Neural progenitor cell (in vitro differentiated cells): ENCODE measurements at regions not wholly inside any gene's neighbourhood (a gene's known extent, or its start where the extent isn't known, plus 50 kb on each side); places are given as distances from the start of the nearest gene placed in this dataset.

ENCODE experiments used
- DNase-seq: peaks from one replicate; pipeline ENCODE4 v3.0.0-alpha.2; 2016; ENCODE audit warnings: low spot score
- H2AFZ ChIP-seq: fragments of 200-600 bp; sonication (generic); replicated peaks from 2 replicates; pipeline ENCODE4 v1.6.1; 2016; ENCODE audit warnings: antibody characterized with exemption
- H3F3A ChIP-seq: fragments of 200-600 bp; sonication (generic); 2 replicates; pipeline ENCODE4 v1.6.1; 2016; ENCODE audit warnings: antibody characterized with exemption, low read depth
- H3K27ac ChIP-seq: fragments of 200-600 bp; sonication (generic); 2 replicates; pipeline ENCODE4 v1.5.1; 2016; ENCODE audit warnings: mild to moderate bottlenecking
- H3K27me3 ChIP-seq: fragments of 200-600 bp; sonication (generic); 2 replicates; pipeline ENCODE4 v1.6.1; 2016; ENCODE audit warnings: mild to moderate bottlenecking, moderate library complexity
- H3K36me3 ChIP-seq: fragments of 200-600 bp; sonication (generic); 2 replicates; pipeline ENCODE4 v1.5.1; 2016
- H3K4me1 ChIP-seq: fragments of 200-600 bp; sonication (generic); 2 replicates; pipeline ENCODE4 v1.6.1; 2016; ENCODE audit warnings: mixed run types
- H3K4me2 ChIP-seq: fragments of 200-600 bp; sonication (generic); 2 replicates; pipeline ENCODE4 v1.6.1; 2016
- H3K4me3 ChIP-seq: fragments of 200-600 bp; sonication (generic); 2 replicates; pipeline ENCODE4 v1.5.1; 2016
- H3K79me2 ChIP-seq: fragments of 200-600 bp; sonication (generic); 2 replicates; pipeline ENCODE4 v1.6.1; 2016; ENCODE audit warnings: low read depth
- H3K9ac ChIP-seq: fragments of 200-600 bp; sonication (generic); 2 replicates; pipeline ENCODE4 v1.6.1; 2016
- H3K9me3 ChIP-seq: fragments of 200-600 bp; sonication (generic); 2 replicates; pipeline ENCODE4 v1.5.1; 2016; ENCODE audit warnings: low read depth
- H4K20me1 ChIP-seq: fragments of 200-600 bp; sonication (generic); 2 replicates; pipeline ENCODE4 v1.6.1; 2016; ENCODE audit warnings: low read depth
- H3K27ac Mint-ChIP-seq: 3 replicates; pipeline ENCODE4 v1.8.0; 2021; ENCODE audit warnings: mixed read lengths
- H3K27me3 Mint-ChIP-seq: 2 replicates; pipeline ENCODE4 v1.8.0; 2022; ENCODE audit warnings: low read depth, mild to moderate bottlenecking, inconsistent platforms, moderate library complexity, mixed read lengths; ENCODE audit not compliant: insufficient read depth
- H3K36me3 Mint-ChIP-seq: 3 replicates; pipeline ENCODE4 v1.8.0; 2021; ENCODE audit warnings: mixed read lengths
- H3K4me1 Mint-ChIP-seq: 3 replicates; pipeline ENCODE4 v1.8.0; 2021; ENCODE audit warnings: mixed read lengths
- H3K4me3 Mint-ChIP-seq: 3 replicates; pipeline ENCODE4 v1.8.0; 2021; ENCODE audit warnings: mild to moderate bottlenecking, moderate library complexity, mixed read lengths
- H3K9me3 Mint-ChIP-seq: 3 replicates; pipeline ENCODE4 v1.8.0; 2020; ENCODE audit warnings: mixed read lengths
- EZH2 ChIP-seq: fragments of 200-600 bp; sonication (generic); IDR thresholded peaks from 2 replicates; pipeline ENCODE4 v1.6.1; 2017; ENCODE audit warnings: antibody characterized with exemption, mild to moderate bottlenecking, moderate library complexity
- EZH2phosphoT487 ChIP-seq: fragments of 200-600 bp; sonication (generic); IDR thresholded peaks from 2 replicates; pipeline ENCODE4 v1.6.1; 2017; ENCODE audit warnings: antibody characterized with exemption
- TF ChIP-seq, protein P1 (sequence below): fragments of 200-600 bp; sonication (generic); IDR thresholded peaks from 2 replicates; pipeline ENCODE4 v1.5.1; 2017; ENCODE audit warnings: antibody characterized with exemption, mild to moderate bottlenecking

DNA sequence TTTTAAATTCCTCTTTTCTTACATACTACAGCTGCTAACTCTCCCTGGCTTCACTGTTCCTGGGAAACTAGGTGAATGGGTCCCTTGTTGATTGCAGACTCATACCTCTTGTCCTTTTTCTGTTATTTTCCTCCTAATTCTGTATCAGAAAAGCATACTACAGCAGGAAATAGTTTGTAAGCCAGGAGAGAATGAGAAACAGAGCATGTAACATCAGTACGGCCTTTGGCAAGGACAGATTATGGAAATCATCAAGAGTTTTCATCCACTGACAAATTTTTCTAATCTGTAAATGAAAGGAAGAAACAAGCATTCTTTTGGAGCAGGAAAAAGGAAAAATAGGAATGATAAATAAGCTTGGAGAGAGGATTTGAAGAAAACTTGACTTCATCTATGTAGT lies 239.2 kb downstream of the ANTXR2 start:
- H3K9me3 ChIP-seq, result no peaks in the 10 kb centered on the region
- Mint-ChIP-seq H3K9me3 (no peaks in the 10 kb centered on the region), H3K27me3 (no peaks in the 10 kb centered on the region), H3K36me3 (no peaks in the 10 kb centered on the region), H3K4me1 (no peaks in the 10 kb centered on the region), H3K4me3 (no peak overlapping the region), H3K27ac (no peak overlapping the region)
- no peaks in the 10 kb centered on the region for H3K27me3 ChIP-seq
- no peak overlapping the region for H3K4me2 ChIP-seq
- H3K4me1 ChIP-seq, result no peaks in the 10 kb centered on the region
- no peak overlapping the region for H2AFZ ChIP-seq
- H4K20me1 ChIP-seq, result no peaks in the 10 kb centered on the region
- no peaks in the 10 kb centered on the region for H3K79me2 ChIP-seq
- H3K9ac ChIP-seq, result no peak overlapping the region
- no peaks in the 10 kb centered on the region for H3F3A ChIP-seq
- DNase-seq, result no peak
- no peak for TF ChIP-seq EZH2phosphoT487
- no peak overlapping the region for H3K4me3 ChIP-seq
- no peak overlapping the region for H3K27ac ChIP-seq
- H3K36me3 ChIP-seq, result no peaks in the 10 kb centered on the region

- DNase-seq, result no peak
- TF ChIP-seq, protein P1, sequence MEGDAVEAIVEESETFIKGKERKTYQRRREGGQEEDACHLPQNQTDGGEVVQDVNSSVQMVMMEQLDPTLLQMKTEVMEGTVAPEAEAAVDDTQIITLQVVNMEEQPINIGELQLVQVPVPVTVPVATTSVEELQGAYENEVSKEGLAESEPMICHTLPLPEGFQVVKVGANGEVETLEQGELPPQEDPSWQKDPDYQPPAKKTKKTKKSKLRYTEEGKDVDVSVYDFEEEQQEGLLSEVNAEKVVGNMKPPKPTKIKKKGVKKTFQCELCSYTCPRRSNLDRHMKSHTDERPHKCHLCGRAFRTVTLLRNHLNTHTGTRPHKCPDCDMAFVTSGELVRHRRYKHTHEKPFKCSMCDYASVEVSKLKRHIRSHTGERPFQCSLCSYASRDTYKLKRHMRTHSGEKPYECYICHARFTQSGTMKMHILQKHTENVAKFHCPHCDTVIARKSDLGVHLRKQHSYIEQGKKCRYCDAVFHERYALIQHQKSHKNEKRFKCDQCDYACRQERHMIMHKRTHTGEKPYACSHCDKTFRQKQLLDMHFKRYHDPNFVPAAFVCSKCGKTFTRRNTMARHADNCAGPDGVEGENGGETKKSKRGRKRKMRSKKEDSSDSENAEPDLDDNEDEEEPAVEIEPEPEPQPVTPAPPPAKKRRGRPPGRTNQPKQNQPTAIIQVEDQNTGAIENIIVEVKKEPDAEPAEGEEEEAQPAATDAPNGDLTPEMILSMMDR, result no peak
- TF ChIP-seq EZH2 (no peak), EZH2phosphoT487 (no peak)
- Mint-ChIP-seq H3K9me3 (no peaks in the 10 kb centered on the region), H3K27ac (no peak overlapping the region), H3K4me1 (no peaks in the 10 kb centered on the region), H3K27me3 (no peaks in the 10 kb centered on the region), H3K36me3 (no peaks in the 10 kb centered on the region), H3K4me3 (no peak overlapping the region)
- H3K9ac ChIP-seq, result no peak overlapping the region
- no peaks in the 10 kb centered on the region for H3K79me2 ChIP-seq
- no peaks in the 10 kb centered on the region for H3F3A ChIP-seq
- H3K4me1 ChIP-seq, result no peaks in the 10 kb centered on the region
- no peaks in the 10 kb centered on the region for H3K36me3 ChIP-seq
- H4K20me1 ChIP-seq, result no peaks in the 10 kb centered on the region
- no peak overlapping the region for H3K4me3 ChIP-seq
- H2AFZ ChIP-seq, result no peak overlapping the region
- H3K9me3 ChIP-seq, result no peaks in the 10 kb centered on the region
- H3K4me2 ChIP-seq, result no peak overlapping the region
- H3K27me3 ChIP-seq, result no peaks in the 10 kb centered on the region
- no peak overlapping the region for H3K27ac ChIP-seq
Observed at GRCh38 chr4:79831701-79832514, 241.1 kb downstream of the ANTXR2 start.

DNA sequence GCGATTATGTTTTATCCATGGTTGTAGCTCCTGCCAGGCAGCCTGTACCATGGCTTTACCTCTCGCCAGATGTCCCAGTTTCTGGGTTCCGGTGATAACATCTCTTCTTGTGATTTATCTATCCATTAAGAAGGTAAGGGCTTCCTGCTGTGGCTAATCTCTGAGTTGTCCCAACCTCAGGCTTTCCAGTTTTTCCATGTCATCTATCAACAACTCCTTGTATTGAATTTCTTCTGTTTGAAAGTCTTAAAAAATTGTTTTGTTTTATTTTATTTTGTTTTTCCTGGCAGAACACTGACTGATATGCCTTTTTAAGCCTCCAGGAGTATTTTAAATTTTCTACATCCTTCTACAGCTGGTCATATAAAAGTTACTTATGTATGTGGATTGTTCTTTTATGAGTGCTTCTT lies 241.9 kb downstream of the ANTXR2 start:
- TF ChIP-seq EZH2phosphoT487, result no peak
- TF ChIP-seq, protein P1, result no peak
- DNase-seq, result no peak
- H3K79me2 ChIP-seq, result no peaks in the 10 kb centered on the region
- H2AFZ ChIP-seq, result no peak overlapping the region
- Mint-ChIP-seq H3K4me1 (no peaks in the 10 kb centered on the region), H3K9me3 (no peaks in the 10 kb centered on the region), H3K36me3 (no peaks in the 10 kb centered on the region), H3K4me3 (no peak overlapping the region), H3K27me3 (no peaks in the 10 kb centered on the region), H3K27ac (no peak overlapping the region)
- H4K20me1 ChIP-seq, result no peaks in the 10 kb centered on the region
- no peaks in the 10 kb centered on the region for H3K9me3 ChIP-seq
- no peak overlapping the region for H3K4me3 ChIP-seq
- no peaks in the 10 kb centered on the region for H3K27me3 ChIP-seq
- no peak overlapping the region for H3K27ac ChIP-seq
- no peak overlapping the region for H3K4me2 ChIP-seq
- no peak overlapping the region for H3K9ac ChIP-seq
- H3K36me3 ChIP-seq, result no peaks in the 10 kb centered on the region
- H3F3A ChIP-seq, result no peaks in the 10 kb centered on the region
- no peaks in the 10 kb centered on the region for H3K4me1 ChIP-seq

GRCh38 chr4:79827283-79827682 lies 245.7 kb downstream of the ANTXR2 start:
- Mint-ChIP-seq H3K9me3 (no peaks in the 10 kb centered on the region), H3K4me3 (no peak overlapping the region), H3K4me1 (peaks cover 3% of the 10 kb centered on the region), H3K36me3 (no peaks in the 10 kb centered on the region), H3K27ac (no peak overlapping the region), H3K27me3 (no peaks in the 10 kb centered on the region)
- H3K4me3 ChIP-seq, result no peak overlapping the region
- H3K27me3 ChIP-seq, result no peaks in the 10 kb centered on the region
- H3K4me2 ChIP-seq, result no peak overlapping the region
- no peaks in the 10 kb centered on the region for H3K79me2 ChIP-seq
- DNase-seq, result no peak
- TF ChIP-seq EZH2 (no peak), EZH2phosphoT487 (no peak)
- TF ChIP-seq, protein P1, result no peak
- H3K9me3 ChIP-seq, result no peaks in the 10 kb centered on the region
- no peak overlapping the region for H2AFZ ChIP-seq
- H3K36me3 ChIP-seq, result no peaks in the 10 kb centered on the region
- no peak overlapping the region for H3K9ac ChIP-seq
- H3K27ac ChIP-seq, result no peak overlapping the region
- no peaks in the 10 kb centered on the region for H3F3A ChIP-seq
- no peaks in the 10 kb centered on the region for H3K4me1 ChIP-seq
- H4K20me1 ChIP-seq, result no peaks in the 10 kb centered on the region
